Mammary epithelial cell (primary cell): ENCODE measurements at regions not wholly inside any gene's neighbourhood (a gene's known extent, or its start where the extent isn't known, plus 50 kb on each side); places are given as distances from the start of the nearest gene placed in this dataset.

ENCODE experiments used
- EZH2 ChIP-seq: IDR thresholded peaks from 2 replicates; pipeline ENCODE4 v1.6.1; 2012; ENCODE audit warnings: low read length, inconsistent platforms, borderline replicate concordance
- TF ChIP-seq, protein P1 (sequence below), 2 donors: IDR thresholded peaks in 1 of 2; conservative IDR thresholded peaks in 1 of 2; 2 replicates each; pipeline ENCODE4 v1.5.1; 2011 to 2012; ENCODE audit warnings: inconsistent platforms in 2 of 2, low read length in 2 of 2, mild to moderate bottlenecking in 2 of 2, control low read depth in 1 of 2, low read depth in 1 of 2; ENCODE audit not compliant: insufficient read depth in 1 of 2; ENCODE audit errors: extremely low read depth in 1 of 2

DNA sequence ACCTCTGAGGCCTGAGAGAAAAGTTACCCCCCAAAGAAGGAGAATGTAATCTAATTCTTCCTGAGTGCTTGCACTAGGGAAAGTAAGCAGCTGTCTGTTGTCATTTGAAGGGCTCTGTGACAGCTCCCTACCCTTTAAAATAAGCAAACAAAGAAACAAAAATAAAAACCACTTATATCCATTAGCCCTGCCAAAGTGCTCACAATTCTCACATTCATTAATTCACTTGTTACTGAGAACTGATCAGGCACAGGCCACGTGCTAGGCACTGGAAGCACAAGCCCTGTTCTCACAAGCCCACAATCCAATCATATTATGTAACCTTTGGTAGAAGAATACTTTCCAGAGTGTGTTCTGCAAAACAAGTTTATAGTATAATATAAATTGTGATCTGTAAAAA lies 199.4 kb downstream of the ZC3H11B start:
- TF ChIP-seq, protein P1, sequence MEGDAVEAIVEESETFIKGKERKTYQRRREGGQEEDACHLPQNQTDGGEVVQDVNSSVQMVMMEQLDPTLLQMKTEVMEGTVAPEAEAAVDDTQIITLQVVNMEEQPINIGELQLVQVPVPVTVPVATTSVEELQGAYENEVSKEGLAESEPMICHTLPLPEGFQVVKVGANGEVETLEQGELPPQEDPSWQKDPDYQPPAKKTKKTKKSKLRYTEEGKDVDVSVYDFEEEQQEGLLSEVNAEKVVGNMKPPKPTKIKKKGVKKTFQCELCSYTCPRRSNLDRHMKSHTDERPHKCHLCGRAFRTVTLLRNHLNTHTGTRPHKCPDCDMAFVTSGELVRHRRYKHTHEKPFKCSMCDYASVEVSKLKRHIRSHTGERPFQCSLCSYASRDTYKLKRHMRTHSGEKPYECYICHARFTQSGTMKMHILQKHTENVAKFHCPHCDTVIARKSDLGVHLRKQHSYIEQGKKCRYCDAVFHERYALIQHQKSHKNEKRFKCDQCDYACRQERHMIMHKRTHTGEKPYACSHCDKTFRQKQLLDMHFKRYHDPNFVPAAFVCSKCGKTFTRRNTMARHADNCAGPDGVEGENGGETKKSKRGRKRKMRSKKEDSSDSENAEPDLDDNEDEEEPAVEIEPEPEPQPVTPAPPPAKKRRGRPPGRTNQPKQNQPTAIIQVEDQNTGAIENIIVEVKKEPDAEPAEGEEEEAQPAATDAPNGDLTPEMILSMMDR (conservative IDR thresholded peaks at IDR 0.05 in 1 of 2, IDR thresholded peaks at IDR 0.05 in 1 of 2; ENCODE audit: extremely low read depth in 1 of 2, insufficient read depth in 1 of 2, low read depth in 1 of 2, low read length in 2 of 2), result no peak
- no peak for TF ChIP-seq EZH2
